IMR-90 (cell line): ENCODE measurements at regions not wholly inside any gene's neighbourhood (a gene's known extent, or its start where the extent isn't known, plus 50 kb on each side); places are given as distances from the start of the nearest gene placed in this dataset.
A peak's percentile ranks its signal among the peaks of the same experiment; 100 is the strongest.

Experiments used
- ATAC-seq: fragments of 200-7000 bp; cut with Tn5 transposase; 2 replicates; pipeline ENCODE4 v1.9.1; 2020; ENCODE audit warnings: low read depth, mild to moderate bottlenecking, moderate library complexity
- BruUV-seq: library from RNA; stranded (reverse); fragments of 400-500 nt; replicated peaks from 2 replicates; lab custom pipeline; 2021; lab: Mats Ljungman, UMichigan
- CTCF ChIA-PET: fragments of 300-600 bp; formaldehyde crosslinking; extraction: SDS; loops from one replicate; lab custom pipeline; 2021; ENCODE audit warnings: antibody characterized with exemption; lab: Yijun Ruan, JAX
- POLR2A ChIA-PET: fragments of 300-600 bp; sonication (Branson Sonifier 250); formaldehyde crosslinking; loops from one replicate; lab custom pipeline; 2022; ENCODE audit warnings: antibody characterized with exemption; ENCODE audit not compliant: unreplicated experiment; lab: Charles Lee
- DNase-seq: peaks from one replicate; pipeline ENCODE4 v3.0.0; 2013
- H2AFZ ChIP-seq: replicated peaks from 2 replicates; pipeline ENCODE3; 2013; ENCODE audit warnings: low read length, mild to moderate bottlenecking; ENCODE audit not compliant: poor library complexity
- H2AK5ac ChIP-seq: 2 replicates; pipeline ENCODE4 v1.6.1; 2013; ENCODE audit warnings: low read depth, low read length, inconsistent platforms
- H2AK9ac ChIP-seq: replicated peaks from 2 replicates; pipeline ENCODE3; 2013; ENCODE audit warnings: mild to moderate bottlenecking, low read depth, low read length, moderate library complexity; ENCODE audit not compliant: poor library complexity
- H2BK120ac ChIP-seq: 2 replicates; pipeline ENCODE4 v1.6.1; 2013; ENCODE audit warnings: low read depth, low read length, inconsistent platforms
- H2BK15ac ChIP-seq: 3 replicates; pipeline ENCODE4 v1.6.1; 2013; ENCODE audit warnings: low read depth, low read length, inconsistent platforms
- H2BK20ac ChIP-seq: 2 replicates; pipeline ENCODE4 v1.6.1; 2013; ENCODE audit warnings: low read depth, mild to moderate bottlenecking, inconsistent platforms, low read length, moderate library complexity
- H2BK5ac ChIP-seq: 2 replicates; pipeline ENCODE4 v1.6.1; 2013; ENCODE audit warnings: mild to moderate bottlenecking, low read depth, low read length, inconsistent platforms; ENCODE audit not compliant: poor library complexity, severe bottlenecking
- H3K14ac ChIP-seq: replicated peaks from 2 replicates; pipeline ENCODE4 v1.6.1; 2013; ENCODE audit warnings: low read depth, low read length, inconsistent platforms
- H3K18ac ChIP-seq: 2 replicates; pipeline ENCODE4 v1.6.1; 2013; ENCODE audit warnings: low read depth, low read length, control low read depth
- H3K23ac ChIP-seq: 2 replicates; pipeline ENCODE4 v1.6.1; 2013; ENCODE audit warnings: low read depth, low read length, inconsistent platforms
- H3K27ac ChIP-seq: 2 replicates; pipeline ENCODE4 v1.5.1; 2013; ENCODE audit warnings: mild to moderate bottlenecking, control low read depth, low read length; ENCODE audit not compliant: insufficient read depth
- H3K27me3 ChIP-seq: 2 replicates; pipeline ENCODE4 v1.6.1; 2013; ENCODE audit warnings: low read length; ENCODE audit not compliant: control insufficient read depth, insufficient read depth
- H3K36me3 ChIP-seq: 2 replicates; pipeline ENCODE4 v1.6.1; 2013; ENCODE audit warnings: low read length, mixed read lengths; ENCODE audit not compliant: control insufficient read depth, insufficient read depth
- H3K4ac ChIP-seq: 2 replicates; pipeline ENCODE4 v1.6.1; 2013; ENCODE audit warnings: low read depth, low read length, inconsistent platforms
- H3K4me1 ChIP-seq: 2 replicates; pipeline ENCODE4 v1.6.1; 2013; ENCODE audit warnings: low read length, mixed read lengths; ENCODE audit not compliant: control insufficient read depth, insufficient read depth
- H3K4me2 ChIP-seq: 2 replicates; pipeline ENCODE4 v1.6.1; 2013; ENCODE audit warnings: low read depth, mild to moderate bottlenecking, control low read depth, low read length, moderate library complexity
- H3K4me3 ChIP-seq: 2 replicates; pipeline ENCODE4 v1.5.1; 2013; ENCODE audit warnings: low read depth, mild to moderate bottlenecking, control low read depth, low read length, moderate library complexity; ENCODE audit not compliant: insufficient read depth
- H3K56ac ChIP-seq: 2 replicates; pipeline ENCODE4 v1.6.1; 2013; ENCODE audit warnings: low read length, inconsistent platforms; ENCODE audit not compliant: insufficient read depth; ENCODE audit errors: extremely low read depth
- H3K79me1 ChIP-seq, 2 experiments: 2 replicates each; pipeline ENCODE4 v1.6.1; 2013; ENCODE audit warnings: low read length in 2 of 2, inconsistent platforms in 1 of 2, low read depth in 1 of 2
- H3K9ac ChIP-seq: 2 replicates; pipeline ENCODE4 v1.6.1; 2013; ENCODE audit warnings: low read depth, low read length, control low read depth
- H3K9me1 ChIP-seq: 2 replicates; pipeline ENCODE4 v1.6.1; 2013; ENCODE audit warnings: low read length, inconsistent platforms; ENCODE audit not compliant: insufficient read depth
- H3K9me3 ChIP-seq: 2 replicates; pipeline ENCODE4 v1.6.1; 2013; ENCODE audit warnings: low read length; ENCODE audit not compliant: control insufficient read depth, insufficient read depth
- H4K20me1 ChIP-seq: 2 replicates; pipeline ENCODE4 v1.6.1; 2013; ENCODE audit warnings: low read length, inconsistent platforms; ENCODE audit not compliant: insufficient read depth
- H4K5ac ChIP-seq: 2 replicates; pipeline ENCODE4 v1.6.1; 2013; ENCODE audit warnings: mild to moderate bottlenecking, low read depth, low read length, control low read depth
- H4K8ac ChIP-seq, 2 experiments: 2 replicates each; pipeline ENCODE4 v1.6.1; 2013; ENCODE audit warnings: low read depth in 2 of 2, low read length in 2 of 2, control low read depth in 1 of 2, inconsistent platforms in 1 of 2
- H4K91ac ChIP-seq: 2 replicates; pipeline ENCODE4 v1.6.1; 2013; ENCODE audit warnings: low read depth, low read length, inconsistent platforms; ENCODE audit not compliant: insufficient read depth
- BHLHE40 ChIP-seq: fragments of 150-350 bp; IDR thresholded peaks from 2 replicates; pipeline ENCODE4 v1.6.1; 2016; ENCODE audit warnings: mild to moderate bottlenecking, low read depth, low read length
- CEBPB ChIP-seq: IDR thresholded peaks from 2 replicates; pipeline ENCODE4 v1.6.1; 2012; ENCODE audit warnings: low read depth, low read length, improper control_type of control experiment
- CHD1 ChIP-seq: IDR thresholded peaks from 2 replicates; pipeline ENCODE4 v1.6.1; 2012; ENCODE audit warnings: low read depth, low read length, improper control_type of control experiment
- CTCF ChIP-seq: conservative IDR thresholded peaks from 2 replicates; pipeline ENCODE4 v1.5.1; 2012; ENCODE audit warnings: mild to moderate bottlenecking, low read depth, low read length, improper control_type of control experiment
- ELK1 ChIP-seq: fragments of 150-350 bp; IDR thresholded peaks from 2 replicates; pipeline ENCODE4 v1.6.1; 2016; ENCODE audit warnings: low read depth, mild to moderate bottlenecking, low read length, moderate library complexity, borderline replicate concordance
- FOS ChIP-seq: fragments of 150-350 bp; IDR thresholded peaks from 2 replicates; pipeline ENCODE4 v1.6.1; 2016; ENCODE audit warnings: low read depth, low read length
- MAFK ChIP-seq: IDR thresholded peaks from 2 replicates; pipeline ENCODE4 v1.6.1; 2012; ENCODE audit warnings: low read depth, low read length, improper control_type of control experiment
- MAZ ChIP-seq: IDR thresholded peaks from 2 replicates; pipeline ENCODE4 v1.6.1; 2012; ENCODE audit warnings: low read depth, mild to moderate bottlenecking, low read length, improper control_type of control experiment, moderate library complexity, borderline replicate concordance
- MXI1 ChIP-seq: IDR thresholded peaks from 2 replicates; pipeline ENCODE4 v1.6.1; 2012; ENCODE audit warnings: low read depth, mild to moderate bottlenecking, low read length, moderate library complexity, borderline replicate concordance
- NFE2L2 ChIP-seq: fragments of 150-350 bp; IDR thresholded peaks from 2 replicates; pipeline ENCODE4 v1.6.1; 2016; ENCODE audit warnings: low read depth, mild to moderate bottlenecking, low read length
- POLR2A ChIP-seq: IDR thresholded peaks from 2 replicates; pipeline ENCODE4 v1.6.1; 2012; ENCODE audit warnings: mild to moderate bottlenecking, low read depth, low read length
- RAD21 ChIP-seq: IDR thresholded peaks from 2 replicates; pipeline ENCODE4 v1.6.1; 2012; ENCODE audit warnings: low read length, improper control_type of control experiment
- RCOR1 ChIP-seq: IDR thresholded peaks from 2 replicates; pipeline ENCODE4 v1.6.1; 2012; ENCODE audit warnings: mild to moderate bottlenecking, low read length, improper control_type of control experiment; ENCODE audit not compliant: insufficient replicate concordance
- RFX5 ChIP-seq: IDR thresholded peaks from 2 replicates; pipeline ENCODE4 v1.8.0; 2012; ENCODE audit warnings: low read depth, mild to moderate bottlenecking, low read length, moderate library complexity
- SMC3 ChIP-seq: fragments of 150-350 bp; IDR thresholded peaks from 2 replicates; pipeline ENCODE4 v1.6.1; 2016; ENCODE audit warnings: low read depth, mild to moderate bottlenecking, antibody characterized with exemption, low read length, moderate library complexity
- USF2 ChIP-seq: fragments of 150-350 bp; IDR thresholded peaks from 2 replicates; pipeline ENCODE4 v1.6.1; 2017; ENCODE audit warnings: mild to moderate bottlenecking, antibody characterized with exemption, low read length, low read depth
- WGBS, 2 experiments: methylation state at CpG; one replicate each; pipeline versions ENCODE4 v1.1.5 to v1.1.7; 2013; ENCODE audit warnings: missing lambda C conversion rate in 2 of 2; ENCODE audit not compliant: insufficient read length in 1 of 2; ENCODE audit errors: extremely low coverage in 2 of 2; 5-methylcytosine and 5-hydroxymethylcytosine counted together
- dilution Hi-C: fragments of 300-500 bp; cut with HindIII; formaldehyde crosslinking; loops from one replicate; pipeline ENCODE4 v1.14.3; 2018; ENCODE audit warnings: low sequenced_read_pairs; ENCODE audit not compliant: unreplicated experiment
- in situ Hi-C: fragments of 300-500 bp; cut with MboI; formaldehyde crosslinking; loops from 3 replicates; pipeline ENCODE4 v1.14.3; 2019; ENCODE audit warnings: low sequenced_read_pairs, inconsistent platforms, mixed read lengths
- intact Hi-C: fragments of 100-400 bp; cut with micrococcal nuclease; formaldehyde crosslinking; loops from 2 replicates; pipeline ENCODE4 v1.10.0; 2022

GRCh38 chr13:112325142-112325808, 50.9 kb upstream of the SPACA7 start:
- Histone ChIP-seq H4K91ac (no peak overlapping the region), H3K4me1 (no peaks in the 10 kb centered on the region), H3K9me3 (peaks cover 29% of the 10 kb centered on the region; the same call in 1 of the 2 replicates), H3K79me1 (no peaks in the 10 kb centered on the region), H3K4me3 (no peak overlapping the region), H4K8ac (no peak overlapping the region), H3K4ac (no peak overlapping the region), H3K27ac (no peak overlapping the region), H2AK5ac (no peak overlapping the region), H3K14ac (no peak overlapping the region), H3K23ac (no peak overlapping the region), H3K4me2 (no peak overlapping the region), H4K5ac (no peak overlapping the region), H2AFZ (peak overlapping the region; percentile 32), H3K9ac (no peak overlapping the region), H2BK120ac (no peak overlapping the region), H3K18ac (no peak overlapping the region), H4K20me1 (no peaks in the 10 kb centered on the region), H3K27me3 (no peaks in the 10 kb centered on the region), H2BK20ac (no peak overlapping the region), H2AK9ac (no peak overlapping the region), H3K9me1 (no peaks in the 10 kb centered on the region), H3K36me3 (no peaks in the 10 kb centered on the region), H2BK15ac (no peak overlapping the region), H2BK5ac (no peak overlapping the region), H3K56ac (no peak overlapping the region)
- ChIA-PET POLR2A (no interaction called here), CTCF (no interaction called here)
- ATAC-seq: no peak
- no peak for TF ChIP-seq MAZ
- no peak for TF ChIP-seq RCOR1
- TF ChIP-seq NFE2L2: no peak
- no peak for TF ChIP-seq USF2
- no peak for TF ChIP-seq SMC3
- TF ChIP-seq MXI1: no peak
- no peak for TF ChIP-seq RFX5
- no peak for TF ChIP-seq BHLHE40
- no peak for TF ChIP-seq ELK1
- no peak for TF ChIP-seq CTCF
- TF ChIP-seq FOS: no peak
- no peak for TF ChIP-seq CEBPB
- no peak for TF ChIP-seq RAD21
- no peak for TF ChIP-seq MAFK
- no peak for TF ChIP-seq POLR2A
- TF ChIP-seq CHD1: no peak
- no TSS peak for BruUV-seq
- 27% methylated on average over 5 of the region's 26 CpGs; no CpG with 5 or more reads in 1 of the 2 experiments for WGBS, 2 experiments
- dilution Hi-C loops: no loop called here
- in situ Hi-C loops: no loop called here
- DNase-seq: no peak
- intact Hi-C loops: no loop called here
